ENCODE measurements at regions not wholly inside any gene's neighbourhood (a gene's known extent, or its start where the extent isn't known, plus 50 kb on each side); places are given as distances from the start of the nearest gene placed in this dataset.

DNA sequence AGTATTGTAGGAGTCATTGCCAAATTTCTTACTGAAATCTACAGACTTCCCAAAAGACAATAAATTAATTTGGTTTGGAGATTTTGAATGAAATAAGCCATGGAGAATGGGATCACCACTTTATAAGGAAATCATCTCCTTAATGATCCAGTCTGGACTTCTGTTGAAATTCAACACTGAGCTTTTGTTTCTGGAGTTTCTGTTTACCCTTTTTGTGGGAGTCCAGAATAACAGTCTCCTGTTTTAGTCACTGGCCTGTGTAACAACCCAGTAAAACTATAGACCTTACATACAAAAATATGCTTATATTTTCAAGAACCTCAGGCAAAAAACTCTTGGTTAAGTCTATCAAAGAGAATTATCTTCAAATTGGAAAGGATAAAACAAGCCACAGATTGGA lies 321.7 kb upstream of the PLET1 start:
- Histone ChIP-seq H3K36me3 (ENCODE audit: control insufficient read depth, insufficient read depth, low read length) (no peaks in the 10 kb centered on the region), H3K9ac (ENCODE audit: low read length) (no peak overlapping the region), H3K4me3 (ENCODE audit: low read depth, low read length) (no peak overlapping the region), H3K27ac (ENCODE audit: low read depth, low read length) (no peak overlapping the region), H3K4me1 (ENCODE audit: control insufficient read depth, insufficient read depth, low read length) (peaks cover 3% of the 10 kb centered on the region; the same call in 1 of the 2 replicates), H3K9me3 (ENCODE audit: control insufficient read depth, insufficient read depth, low read depth, low read length) (0 out of 2 replicates have a peak, but pooled peaks cover 4% of the 10 kb centered on the region), H3K27me3 (ENCODE audit: control insufficient read depth, insufficient read depth, low read length) (no peaks in the 10 kb centered on the region)

GRCh38 chr11:112583261-112583893 lies 322.7 kb upstream of the PLET1 start:
- Histone ChIP-seq H3K27ac (ENCODE audit: low read depth, low read length) (no peak overlapping the region), H3K27me3 (ENCODE audit: control insufficient read depth, insufficient read depth, low read length) (no peaks in the 10 kb centered on the region), H3K4me1 (ENCODE audit: control insufficient read depth, insufficient read depth, low read length) (peaks cover 5% of the 10 kb centered on the region; the same call in 1 of the 2 replicates), H3K4me3 (ENCODE audit: low read depth, low read length) (no peak overlapping the region), H3K9me3 (ENCODE audit: control insufficient read depth, insufficient read depth, low read depth, low read length) (0 out of 2 replicates have a peak, but pooled peaks cover 4% of the 10 kb centered on the region), H3K9ac (ENCODE audit: low read length) (no peak overlapping the region), H3K36me3 (ENCODE audit: control insufficient read depth, insufficient read depth, low read length) (no peaks in the 10 kb centered on the region)

- Histone ChIP-seq H3K36me3 (ENCODE audit: control insufficient read depth, insufficient read depth, low read length) (no peaks in the 10 kb centered on the region), H3K27ac (ENCODE audit: low read depth, low read length) (no peak overlapping the region), H3K27me3 (ENCODE audit: control insufficient read depth, insufficient read depth, low read length) (no peaks in the 10 kb centered on the region)
These were observed 324.0 kb upstream of the PLET1 start for GRCh38 chr11:112584672-112585071.

DNA sequence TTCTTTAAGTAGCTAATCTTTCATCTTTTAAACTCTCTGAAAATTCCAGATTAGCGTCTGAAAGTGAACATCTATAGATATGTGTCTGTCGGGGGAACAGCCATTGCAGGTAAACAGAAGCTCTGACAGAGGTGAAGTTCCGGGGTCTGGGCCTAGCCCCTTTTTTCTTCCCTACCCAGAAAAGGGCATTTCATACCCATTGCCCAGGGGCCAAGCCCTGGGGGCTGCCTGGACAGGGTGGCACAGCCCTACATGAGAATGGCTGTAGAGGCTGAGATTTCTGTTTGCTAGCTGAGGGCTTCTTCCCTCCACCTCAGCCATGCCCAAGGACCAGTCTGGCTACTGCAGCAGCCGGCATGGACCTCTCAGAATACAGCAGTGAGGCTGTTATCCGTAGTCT lies 327.0 kb upstream of the PLET1 start:
- Histone ChIP-seq H3K9ac (ENCODE audit: low read length) (no peak overlapping the region), H3K27me3 (ENCODE audit: control insufficient read depth, insufficient read depth, low read length) (no peaks in the 10 kb centered on the region), H3K27ac (ENCODE audit: low read depth, low read length) (no peak overlapping the region), H3K4me1 (ENCODE audit: control insufficient read depth, insufficient read depth, low read length) (peaks cover 11% of the 10 kb centered on the region; the same call in 1 of the 2 replicates), H3K9me3 (ENCODE audit: control insufficient read depth, insufficient read depth, low read depth, low read length) (no peaks in the 10 kb centered on the region), H3K36me3 (ENCODE audit: control insufficient read depth, insufficient read depth, low read length) (no peaks in the 10 kb centered on the region), H3K4me3 (ENCODE audit: low read depth, low read length) (no peak overlapping the region)

More at GRCh38 chr11:112584672-112585071, 324.0 kb upstream of the PLET1 start:
- Histone ChIP-seq H3K4me3 (ENCODE audit: low read depth, low read length) (no peak overlapping the region), H3K9me3 (ENCODE audit: control insufficient read depth, insufficient read depth, low read depth, low read length) (0 out of 2 replicates have a peak, but pooled peaks cover 3% of the 10 kb centered on the region), H3K9ac (ENCODE audit: low read length) (no peak overlapping the region), H3K4me1 (ENCODE audit: control insufficient read depth, insufficient read depth, low read length) (peaks cover 7% of the 10 kb centered on the region; the same call in 1 of the 2 replicates)

DNA sequence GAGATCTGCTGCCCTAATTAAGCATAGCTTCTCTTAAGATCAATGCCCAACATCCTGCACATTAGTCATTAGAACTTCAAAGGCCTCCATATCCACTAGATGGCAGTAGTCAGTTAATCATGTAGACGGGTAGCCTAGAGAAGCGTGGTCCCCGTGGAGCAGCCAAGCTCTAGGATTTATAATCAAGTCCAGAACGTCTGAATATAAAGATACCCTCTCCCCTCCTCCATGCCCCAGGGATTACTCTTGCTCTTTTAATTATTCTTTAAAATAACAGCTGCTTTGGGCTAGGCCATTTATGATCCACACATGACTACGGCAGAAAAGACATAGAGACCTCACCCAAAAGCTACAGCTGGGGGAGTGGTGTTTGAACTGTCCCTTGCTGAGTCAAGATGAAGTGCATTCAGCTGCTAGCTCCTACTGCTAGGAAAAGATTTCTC lies 327.6 kb upstream of the PLET1 start:
- H3K4me3 ChIP-seq (ENCODE audit: low read depth, low read length), result no peak overlapping the region
- H3K36me3 ChIP-seq (ENCODE audit: control insufficient read depth, insufficient read depth, low read length), result no peaks in the 10 kb centered on the region
- H3K27me3 ChIP-seq (ENCODE audit: control insufficient read depth, insufficient read depth, low read length), result no peaks in the 10 kb centered on the region
- H3K9me3 ChIP-seq (ENCODE audit: control insufficient read depth, insufficient read depth, low read depth, low read length), result no peaks in the 10 kb centered on the region
- H3K9ac ChIP-seq (ENCODE audit: low read length), result no peak overlapping the region
- H3K27ac ChIP-seq (ENCODE audit: low read depth, low read length), result no peak overlapping the region
- peaks cover 11% of the 10 kb centered on the region; the same call in 1 of the 2 replicates for H3K4me1 ChIP-seq (ENCODE audit: control insufficient read depth, insufficient read depth, low read length)

DNA sequence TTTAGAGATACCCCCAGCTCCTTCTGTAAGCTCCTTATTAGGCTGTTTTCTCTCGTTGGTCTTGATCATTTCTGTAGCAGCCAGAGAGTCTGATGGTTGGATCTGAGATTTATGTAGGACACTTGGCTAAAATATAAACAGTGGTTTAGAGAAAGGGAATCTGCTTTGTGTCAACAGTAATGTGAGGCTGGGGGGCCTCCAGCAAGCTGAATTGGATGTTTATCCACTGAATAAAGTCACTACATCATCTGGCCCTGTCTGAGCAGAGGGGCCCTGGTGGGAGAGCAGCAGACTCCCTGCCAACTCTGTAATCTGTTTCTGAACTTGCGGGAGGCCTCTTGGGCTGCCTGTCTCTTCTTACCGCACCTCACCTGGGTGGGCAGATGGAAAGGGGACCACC lies 328.5 kb upstream of the PLET1 start:
- Histone ChIP-seq H3K9me3 (ENCODE audit: control insufficient read depth, insufficient read depth, low read depth, low read length) (no peaks in the 10 kb centered on the region), H3K4me3 (ENCODE audit: low read depth, low read length) (no peak overlapping the region), H3K27me3 (ENCODE audit: control insufficient read depth, insufficient read depth, low read length) (no peaks in the 10 kb centered on the region), H3K36me3 (ENCODE audit: control insufficient read depth, insufficient read depth, low read length) (no peaks in the 10 kb centered on the region), H3K4me1 (ENCODE audit: control insufficient read depth, insufficient read depth, low read length) (peaks cover 11% of the 10 kb centered on the region; the same call in 1 of the 2 replicates), H3K27ac (ENCODE audit: low read depth, low read length) (no peak overlapping the region), H3K9ac (ENCODE audit: low read length) (no peak overlapping the region)

DNA sequence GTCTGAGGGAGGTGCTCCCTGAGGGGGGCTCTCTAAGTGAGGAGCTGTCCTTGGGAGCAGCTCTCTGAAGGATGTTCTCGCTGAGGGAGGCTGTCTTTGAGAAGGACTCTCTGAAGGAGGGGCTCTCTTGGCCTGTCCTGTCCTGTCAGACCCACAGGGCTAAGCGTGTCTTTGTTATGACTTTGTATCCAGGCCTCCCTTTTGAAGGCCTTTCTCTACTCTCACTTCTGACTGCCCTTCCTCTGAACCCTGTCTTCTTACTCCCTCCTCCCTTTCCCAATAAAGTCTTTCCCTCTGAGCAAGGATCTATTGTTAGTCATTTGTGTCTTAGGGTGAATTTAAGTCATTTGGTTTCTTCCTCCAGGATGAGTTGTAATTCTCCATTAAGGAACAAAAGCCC lies 330.1 kb upstream of the PLET1 start:
- Histone ChIP-seq H3K27ac (ENCODE audit: low read depth, low read length) (no peak overlapping the region), H3K9me3 (ENCODE audit: control insufficient read depth, insufficient read depth, low read depth, low read length) (no peaks in the 10 kb centered on the region), H3K4me1 (ENCODE audit: control insufficient read depth, insufficient read depth, low read length) (peaks cover 8% of the 10 kb centered on the region), H3K9ac (ENCODE audit: low read length) (no peak overlapping the region), H3K27me3 (ENCODE audit: control insufficient read depth, insufficient read depth, low read length) (no peaks in the 10 kb centered on the region), H3K4me3 (ENCODE audit: low read depth, low read length) (no peak overlapping the region), H3K36me3 (ENCODE audit: control insufficient read depth, insufficient read depth, low read length) (no peaks in the 10 kb centered on the region)

DNA sequence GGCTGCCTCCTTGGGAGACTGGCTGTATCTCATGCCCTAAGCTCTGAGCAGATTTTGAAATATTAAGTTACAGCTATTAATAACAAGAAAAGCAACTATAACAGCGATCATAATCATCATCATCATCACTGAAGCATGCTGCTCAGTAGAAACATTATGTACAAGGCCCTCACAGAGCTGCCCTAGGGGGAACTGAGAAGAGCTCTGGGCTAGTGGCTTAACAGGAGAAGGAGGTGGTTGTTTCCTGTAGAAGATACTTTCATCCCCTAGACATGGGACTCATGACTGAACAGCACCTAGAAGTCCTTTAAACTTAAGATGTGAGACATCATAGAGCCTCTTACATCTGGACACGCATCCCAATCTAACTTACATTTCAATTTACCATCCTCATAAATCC lies 332.8 kb upstream of the PLET1 start:
- H3K36me3 ChIP-seq (ENCODE audit: control insufficient read depth, insufficient read depth, low read length), result no peaks in the 10 kb centered on the region

GRCh38 chr11:112596324-112596723 lies 335.7 kb upstream of the PLET1 start:
- peaks cover 11% of the 10 kb centered on the region for H3K4me1 ChIP-seq (ENCODE audit: control insufficient read depth, insufficient read depth, low read length)
- no peaks in the 10 kb centered on the region for H3K27me3 ChIP-seq (ENCODE audit: control insufficient read depth, insufficient read depth, low read length)
- H3K9me3 ChIP-seq (ENCODE audit: control insufficient read depth, insufficient read depth, low read depth, low read length), result no peaks in the 10 kb centered on the region
- H3K4me3 ChIP-seq (ENCODE audit: low read depth, low read length), result no peak overlapping the region
- H3K9ac ChIP-seq (ENCODE audit: low read length), result no peak overlapping the region
- H3K36me3 ChIP-seq (ENCODE audit: control insufficient read depth, insufficient read depth, low read length), result no peaks in the 10 kb centered on the region
- H3K27ac ChIP-seq (ENCODE audit: low read depth, low read length), result no peak overlapping the region

More for the DNA sequence above, 332.8 kb upstream of the PLET1 start:
- no peaks in the 10 kb centered on the region for H3K27me3 ChIP-seq (ENCODE audit: control insufficient read depth, insufficient read depth, low read length)
- no peak overlapping the region for H3K4me3 ChIP-seq (ENCODE audit: low read depth, low read length)
- peaks cover 17% of the 10 kb centered on the region for H3K4me1 ChIP-seq (ENCODE audit: control insufficient read depth, insufficient read depth, low read length)
- H3K27ac ChIP-seq (ENCODE audit: low read depth, low read length), result no peak overlapping the region
- no peaks in the 10 kb centered on the region for H3K9me3 ChIP-seq (ENCODE audit: control insufficient read depth, insufficient read depth, low read depth, low read length)
- H3K9ac ChIP-seq (ENCODE audit: low read length), result no peak overlapping the region

DNA sequence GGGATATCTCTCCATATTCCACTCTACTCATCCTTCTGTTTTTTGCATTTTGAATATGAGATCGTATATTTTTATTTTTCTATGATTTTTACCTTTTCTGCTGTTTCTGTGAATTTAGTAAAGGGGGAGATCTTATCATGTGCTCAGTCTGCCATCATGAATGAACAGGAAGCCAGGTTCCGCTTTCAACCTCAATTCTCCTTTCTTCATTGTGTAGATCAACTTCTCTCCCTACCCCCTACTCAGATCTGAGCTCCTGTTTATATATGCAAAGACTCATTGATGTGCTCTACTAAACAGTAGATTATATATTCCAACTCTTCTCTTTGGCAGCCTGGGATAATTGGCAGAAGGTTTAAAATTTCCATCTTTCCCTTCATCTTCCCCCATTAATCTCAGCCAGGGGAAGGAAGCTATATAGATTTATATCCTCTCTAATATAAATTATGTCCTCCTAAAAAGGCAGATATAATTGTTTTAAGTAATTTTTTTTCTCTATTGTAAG lies 336.7 kb upstream of the PLET1 start:
- no peaks in the 10 kb centered on the region for H3K9me3 ChIP-seq (ENCODE audit: control insufficient read depth, insufficient read depth, low read depth, low read length)
- no peaks in the 10 kb centered on the region for H3K27me3 ChIP-seq (ENCODE audit: control insufficient read depth, insufficient read depth, low read length)
- no peak overlapping the region for H3K9ac ChIP-seq (ENCODE audit: low read length)
- no peaks in the 10 kb centered on the region for H3K36me3 ChIP-seq (ENCODE audit: control insufficient read depth, insufficient read depth, low read length)
- no peak overlapping the region for H3K27ac ChIP-seq (ENCODE audit: low read depth, low read length)
- peaks cover 11% of the 10 kb centered on the region for H3K4me1 ChIP-seq (ENCODE audit: control insufficient read depth, insufficient read depth, low read length)
- no peak overlapping the region for H3K4me3 ChIP-seq (ENCODE audit: low read depth, low read length)

- Histone ChIP-seq H3K27ac (ENCODE audit: low read depth, low read length) (no peak overlapping the region), H3K4me3 (ENCODE audit: low read depth, low read length) (no peak overlapping the region), H3K9ac (ENCODE audit: low read length) (no peak overlapping the region), H3K4me1 (ENCODE audit: control insufficient read depth, insufficient read depth, low read length) (peaks cover 11% of the 10 kb centered on the region), H3K36me3 (ENCODE audit: control insufficient read depth, insufficient read depth, low read length) (no peaks in the 10 kb centered on the region), H3K27me3 (ENCODE audit: control insufficient read depth, insufficient read depth, low read length) (no peaks in the 10 kb centered on the region), H3K9me3 (ENCODE audit: control insufficient read depth, insufficient read depth, low read depth, low read length) (no peaks in the 10 kb centered on the region)
These were observed 338.6 kb upstream of the PLET1 start for GRCh38 chr11:112599265-112599664.

Data from HUES6 (cell line).